Loucy (cell line): ENCODE measurements at regions not wholly inside any gene's neighbourhood (a gene's known extent, or its start where the extent isn't known, plus 50 kb on each side); places are given as distances from the start of the nearest gene placed in this dataset.

Experiments
- H2AFZ ChIP-seq: fragments of 200-600 bp; sonication (generic); 2 replicates; pipeline ENCODE4 v1.6.0; 2016; ENCODE audit warnings: antibody characterized with exemption, mild to moderate bottlenecking, low read length, moderate library complexity
- H3F3A ChIP-seq: fragments of 200-600 bp; 2 replicates; pipeline ENCODE4 v1.6.0; 2016; ENCODE audit warnings: antibody characterized with exemption, low read depth, mild to moderate bottlenecking
- H3K27me3 ChIP-seq: fragments of 200-600 bp; sonication (generic); 2 replicates; pipeline ENCODE4 v1.6.1; 2014; ENCODE audit warnings: low read length, mild to moderate bottlenecking; ENCODE audit not compliant: insufficient read depth, poor library complexity, severe bottlenecking
- H3K36me3 ChIP-seq: fragments of 200-600 bp; sonication (generic); 2 replicates; pipeline ENCODE4 v1.6.1; 2016; ENCODE audit warnings: low read length; ENCODE audit not compliant: insufficient read depth
- H3K4me1 ChIP-seq: fragments of 200-600 bp; sonication (generic); 2 replicates; pipeline ENCODE4 v1.5.1; 2014; ENCODE audit warnings: low read length, mild to moderate bottlenecking; ENCODE audit not compliant: insufficient read depth, poor library complexity, severe bottlenecking
- H3K4me2 ChIP-seq: fragments of 200-600 bp; sonication (generic); 2 replicates; pipeline ENCODE4 v1.6.0; 2014; ENCODE audit warnings: antibody characterized with exemption, low read length, low read depth, mild to moderate bottlenecking; ENCODE audit not compliant: poor library complexity, severe bottlenecking
- H3K4me3 ChIP-seq: fragments of 200-600 bp; sonication (generic); 2 replicates; pipeline ENCODE4 v1.5.1; 2014; ENCODE audit warnings: low read length, mild to moderate bottlenecking, mixed read lengths; ENCODE audit not compliant: poor library complexity, severe bottlenecking
- H3K79me2 ChIP-seq: fragments of 200-600 bp; sonication (generic); 2 replicates; pipeline ENCODE4 v1.6.1; 2014; ENCODE audit warnings: low read length; ENCODE audit not compliant: insufficient read depth
- H3K9ac ChIP-seq: fragments of 200-600 bp; sonication (generic); 2 replicates; pipeline ENCODE4 v1.6.0; 2014; ENCODE audit warnings: mild to moderate bottlenecking, low read depth, low read length, moderate library complexity; ENCODE audit not compliant: poor library complexity, severe bottlenecking
- H3K9me2 ChIP-seq: fragments of 200-600 bp; sonication (generic); replicated peaks from 2 replicates; pipeline ENCODE4 v1.6.1; 2016; ENCODE audit warnings: low read depth, low read length, mixed read lengths
- H3K9me3 ChIP-seq: fragments of 200-600 bp; sonication (generic); 2 replicates; pipeline ENCODE4 v1.6.1; 2014; ENCODE audit warnings: mild to moderate bottlenecking, antibody characterized with exemption, low read length, low read depth; ENCODE audit not compliant: insufficient read depth
- H4K20me1 ChIP-seq: fragments of 200-600 bp; sonication (generic); 2 replicates; pipeline ENCODE4 v1.6.0; 2014; ENCODE audit warnings: antibody characterized with exemption, low read length, mild to moderate bottlenecking; ENCODE audit not compliant: insufficient read depth, poor library complexity, severe bottlenecking
- CTCF ChIP-seq: fragments of 200-600 bp; sonication (generic); conservative IDR thresholded peaks from 2 replicates; pipeline ENCODE4 v1.5.1; 2014; ENCODE audit warnings: mild to moderate bottlenecking, antibody characterized with exemption, low read length
- EZH2phosphoT487 ChIP-seq: fragments of 200-600 bp; IDR thresholded peaks from 2 replicates; pipeline ENCODE4 v1.6.1; 2018; ENCODE audit warnings: antibody characterized with exemption, mild to moderate bottlenecking, moderate library complexity, borderline replicate concordance

GRCh38 chr2:2922156-2922555 is 455.5 kb downstream of the EIPR1 start:
- H3F3A ChIP-seq: no peaks in the 10 kb centered on the region
- H3K4me1 ChIP-seq: no peaks in the 10 kb centered on the region

GRCh38 chr2:2921011-2921720 is 456.5 kb downstream of the EIPR1 start:
- Histone ChIP-seq H2AFZ (no peak overlapping the region), H3K9ac (no peak overlapping the region), H3K4me1 (no peaks in the 10 kb centered on the region), H3K4me2 (no peak overlapping the region), H3K79me2 (no peaks in the 10 kb centered on the region), H4K20me1 (no peaks in the 10 kb centered on the region), H3K4me3 (no peak overlapping the region), H3K9me2 (no peaks in the 10 kb centered on the region), H3K27me3 (no peaks in the 10 kb centered on the region), H3K36me3 (no peaks in the 10 kb centered on the region), H3F3A (no peaks in the 10 kb centered on the region), H3K9me3 (no peaks in the 10 kb centered on the region)
- TF ChIP-seq CTCF (no peak), EZH2phosphoT487 (no peak)

More at GRCh38 chr2:2922156-2922555, 455.5 kb downstream of the EIPR1 start:
- Histone ChIP-seq H3K9me3 (no peaks in the 10 kb centered on the region), H3K79me2 (no peaks in the 10 kb centered on the region), H3K9me2 (no peaks in the 10 kb centered on the region), H4K20me1 (no peaks in the 10 kb centered on the region), H3K9ac (no peak overlapping the region), H3K27me3 (no peaks in the 10 kb centered on the region), H3K36me3 (no peaks in the 10 kb centered on the region), H2AFZ (no peak overlapping the region), H3K4me2 (no peak overlapping the region), H3K4me3 (no peak overlapping the region)
- TF ChIP-seq CTCF: no peak
- no peak for TF ChIP-seq EZH2phosphoT487

- no peak for TF ChIP-seq CTCF
- TF ChIP-seq EZH2phosphoT487: no peak
- Histone ChIP-seq H3K79me2 (no peaks in the 10 kb centered on the region), H2AFZ (no peak overlapping the region), H3K9ac (no peak overlapping the region), H3F3A (no peaks in the 10 kb centered on the region), H3K36me3 (no peaks in the 10 kb centered on the region), H3K27me3 (no peaks in the 10 kb centered on the region), H3K4me1 (no peaks in the 10 kb centered on the region), H3K9me2 (no peaks in the 10 kb centered on the region), H3K9me3 (no peaks in the 10 kb centered on the region), H3K4me3 (no peak overlapping the region), H4K20me1 (no peaks in the 10 kb centered on the region), H3K4me2 (no peak overlapping the region)
Measured at GRCh38 chr2:2919574-2920365, 457.8 kb downstream of the EIPR1 start.
